K562 (cell line): ENCODE measurements at regions not wholly inside any gene's neighbourhood (a gene's known extent, or its start where the extent isn't known, plus 50 kb on each side); places are given as distances from the start of the nearest gene placed in this dataset.

ENCODE experiments used
- ATF7 ChIP-seq: fragments of 450-650 bp; IDR thresholded peaks from 2 replicates; pipeline ENCODE4 v1.7.1; 2014; ENCODE audit warnings: mild to moderate bottlenecking, moderate library complexity
- CREB1 ChIP-seq, 2 experiments: sonication (generic) in 1 of 2; formaldehyde crosslinking in 1 of 2; IDR thresholded peaks; 2 replicates each; pipeline versions ENCODE4 v1.6.1 to v1.8.0; 2012 to 2022; ENCODE audit warnings: inconsistent platforms in 1 of 2, mild to moderate bottlenecking in 1 of 2, missing genetic modification reagents in 1 of 2, moderate library complexity in 1 of 2
- CREBBP ChIP-seq: IDR thresholded peaks from one replicate; pipeline ENCODE4 v1.6.1; 2012; ENCODE audit warnings: low read depth, mild to moderate bottlenecking, control low read depth, inconsistent platforms, low read length
- HDAC6 ChIP-seq: IDR thresholded peaks from 2 replicates; pipeline ENCODE4 v1.6.1; 2012; ENCODE audit warnings: low read depth, mild to moderate bottlenecking, control low read depth, inconsistent platforms, low read length, moderate library complexity
- KAT8 ChIP-seq: fragments of 450-650 bp; IDR thresholded peaks from 2 replicates; pipeline ENCODE4 v1.6.1; 2016; ENCODE audit warnings: low read depth, mild to moderate bottlenecking
- POLR2B ChIP-seq: fragments of 450-650 bp; IDR thresholded peaks from 2 replicates; pipeline ENCODE4 v1.6.1; 2018; ENCODE audit warnings: low read depth; ENCODE audit not compliant: partially characterized antibody
- SP1 ChIP-seq: sonication (generic); formaldehyde crosslinking; IDR thresholded peaks from 2 replicates; pipeline ENCODE4 v1.8.1; 2022; ENCODE audit warnings: mild to moderate bottlenecking, missing genetic modification reagents
- TOE1 ChIP-seq, 2 experiments: fragments of 450-650 bp in 1 of 2; sonication (generic) in 1 of 2; formaldehyde crosslinking in 1 of 2; IDR thresholded peaks; 2 replicates each; pipeline versions ENCODE4 v1.7.1 to v1.8.0; 2016 to 2022; ENCODE audit warnings: borderline replicate concordance in 2 of 2, mild to moderate bottlenecking in 2 of 2, antibody characterized with exemption in 1 of 2, inconsistent platforms in 1 of 2, low read depth in 1 of 2, missing genetic modification reagents in 1 of 2, moderate library complexity in 1 of 2
- ZNF143 ChIP-seq: sonication (generic); formaldehyde crosslinking; IDR thresholded peaks from 2 replicates; pipeline ENCODE4 v1.9.0; 2022; ENCODE audit warnings: mild to moderate bottlenecking, missing genetic modification reagents
- ZNF175 ChIP-seq: fragments of 200-800 bp; sonication (Bioruptor generic); IDR thresholded peaks from 2 replicates; pipeline ENCODE4 v1.6.1; 2016; ENCODE audit warnings: low read depth, mild to moderate bottlenecking, missing genetic modification characterization, missing compliant biosample characterization
- ZNF766 ChIP-seq: fragments of 200-800 bp; sonication (Bioruptor generic); conservative IDR thresholded peaks from 2 replicates; pipeline ENCODE4 v1.6.1; 2016; ENCODE audit warnings: missing genetic modification characterization, missing compliant biosample characterization
- TF ChIP-seq, protein P1 (sequence below): fragments of 250-450 bp; sonication (Bioruptor Pico); IDR thresholded peaks from 2 replicates; pipeline ENCODE4 v1.8.0; 2022; ENCODE audit warnings: inconsistent platforms

DNA sequence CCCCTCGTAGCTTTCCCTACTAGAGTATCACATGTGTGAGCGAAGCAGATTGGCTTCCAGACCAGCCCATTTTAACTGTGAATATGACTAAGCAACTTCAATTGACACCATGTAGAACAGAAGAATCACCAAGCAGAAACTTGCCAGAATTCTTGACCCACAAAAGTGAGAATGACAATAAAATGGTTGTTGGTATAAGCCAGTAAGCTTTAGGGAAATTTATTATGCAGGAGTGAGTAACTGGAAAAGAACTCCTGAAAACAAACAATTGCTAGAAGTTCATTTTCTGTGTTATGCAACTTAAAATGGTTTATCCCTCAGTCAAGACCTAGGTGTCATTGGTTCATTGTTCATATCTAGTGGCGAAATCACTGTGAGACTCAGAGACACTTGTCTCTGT, 303.1 kb downstream of the DMRT2 start (continued):
- TF ChIP-seq TOE1 (IDR thresholded peaks at IDR 0.05; ENCODE audit: borderline replicate concordance): no peak
- TF ChIP-seq TOE1 (CRISPR knock-in tag; IDR thresholded peaks at IDR 0.05; ENCODE audit: borderline replicate concordance, low read depth): no peak
- no peak for TF ChIP-seq HDAC6
- no peak for TF ChIP-seq POLR2B
- no peak for TF ChIP-seq CREBBP
- TF ChIP-seq KAT8: no peak
- no peak for TF ChIP-seq ZNF175 (CRISPR knock-in tag)
- TF ChIP-seq, protein P1, sequence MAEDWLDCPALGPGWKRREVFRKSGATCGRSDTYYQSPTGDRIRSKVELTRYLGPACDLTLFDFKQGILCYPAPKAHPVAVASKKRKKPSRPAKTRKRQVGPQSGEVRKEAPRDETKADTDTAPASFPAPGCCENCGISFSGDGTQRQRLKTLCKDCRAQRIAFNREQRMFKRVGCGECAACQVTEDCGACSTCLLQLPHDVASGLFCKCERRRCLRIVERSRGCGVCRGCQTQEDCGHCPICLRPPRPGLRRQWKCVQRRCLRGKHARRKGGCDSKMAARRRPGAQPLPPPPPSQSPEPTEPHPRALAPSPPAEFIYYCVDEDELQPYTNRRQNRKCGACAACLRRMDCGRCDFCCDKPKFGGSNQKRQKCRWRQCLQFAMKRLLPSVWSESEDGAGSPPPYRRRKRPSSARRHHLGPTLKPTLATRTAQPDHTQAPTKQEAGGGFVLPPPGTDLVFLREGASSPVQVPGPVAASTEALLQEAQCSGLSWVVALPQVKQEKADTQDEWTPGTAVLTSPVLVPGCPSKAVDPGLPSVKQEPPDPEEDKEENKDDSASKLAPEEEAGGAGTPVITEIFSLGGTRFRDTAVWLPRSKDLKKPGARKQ (CRISPR knock-in tag): no peak
- no peak for TF ChIP-seq SP1 (CRISPR knock-in tag)
- TF ChIP-seq ZNF766 (CRISPR knock-in tag): no peak
- no peak for TF ChIP-seq CREB1 (IDR thresholded peaks at IDR 0.05)
- no peak for TF ChIP-seq CREB1 (CRISPR knock-in tag; IDR thresholded peaks at IDR 0.05)
- TF ChIP-seq ATF7: no peak
- TF ChIP-seq ZNF143 (CRISPR knock-in tag): no peak
- TF ChIP-seq, all 486 proteins: peak for 0
